Right kidney (tissue), 1 donor: ENCODE measurements at regions not wholly inside any gene's neighbourhood (a gene's known extent, or its start where the extent isn't known, plus 50 kb on each side); places are given as distances from the start of the nearest gene placed in this dataset.

Source experiments
- DNase-seq: peaks from one replicate; pipeline ENCODE4 v3.0.0-alpha.2; 2016

- no peak for DNase-seq
Measured at GRCh38 chr10:131674130-131674529, 226.7 kb upstream of the PPP2R2D start.

- DNase-seq = no peak
Measured at GRCh38 chr10:131675104-131675503, 225.7 kb upstream of the PPP2R2D start.

- no peak for DNase-seq
Measured at GRCh38 chr10:131676046-131676799, 224.6 kb upstream of the PPP2R2D start.

GRCh38 chr10:131676800-131677421, 223.9 kb upstream of the PPP2R2D start:
- DNase-seq = no peak

GRCh38 chr10:131677671-131678070, 223.1 kb upstream of the PPP2R2D start:
- no peak for DNase-seq

GRCh38 chr10:131678171-131678570, 222.6 kb upstream of the PPP2R2D start:
- DNase-seq = no peak

- no peak for DNase-seq
Measured at GRCh38 chr10:131678613-131679012, 222.2 kb upstream of the PPP2R2D start.

- DNase-seq = no peak
Measured at GRCh38 chr10:131679926-131680325, 220.9 kb upstream of the PPP2R2D start.

GRCh38 chr10:131681122-131681521, 219.7 kb upstream of the PPP2R2D start:
- no peak for DNase-seq

GRCh38 chr10:131681656-131682055, 219.2 kb upstream of the PPP2R2D start:
- no peak for DNase-seq

GRCh38 chr10:131682271-131682962, 218.4 kb upstream of the PPP2R2D start:
- DNase-seq = no peak

- DNase-seq = no peak
Measured at GRCh38 chr10:131683281-131683861, 217.4 kb upstream of the PPP2R2D start.

- no peak for DNase-seq
Measured at GRCh38 chr10:131683941-131684340, 216.9 kb upstream of the PPP2R2D start.

GRCh38 chr10:131685007-131685406, 215.8 kb upstream of the PPP2R2D start:
- no peak for DNase-seq

- DNase-seq = no peak
Measured at GRCh38 chr10:131685576-131685975, 215.2 kb upstream of the PPP2R2D start.

GRCh38 chr10:131686781-131687420, 213.9 kb upstream of the PPP2R2D start:
- no peak for DNase-seq

- no peak for DNase-seq
Measured at GRCh38 chr10:131688304-131688703, 212.5 kb upstream of the PPP2R2D start.

GRCh38 chr10:131689016-131689415, 211.8 kb upstream of the PPP2R2D start:
- DNase-seq = no peak

- no peak for DNase-seq
Measured at GRCh38 chr10:131689486-131689885, 211.3 kb upstream of the PPP2R2D start.

GRCh38 chr10:131689954-131690757, 210.7 kb upstream of the PPP2R2D start:
- DNase-seq = no peak

GRCh38 chr10:131690805-131691239, 210.0 kb upstream of the PPP2R2D start:
- DNase-seq = no peak
